ENCODE measurements at regions not wholly inside any gene's neighbourhood (a gene's known extent, or its start where the extent isn't known, plus 50 kb on each side); places are given as distances from the start of the nearest gene placed in this dataset.

GRCh38 chr5:106757672-106758071 is 913.1 kb downstream of the EFNA5 start:
- no peak overlapping the region for H3K27ac ChIP-seq
- no peak for DNase-seq (ENCODE audit: low spot score)
- TF ChIP-seq, protein P1, sequence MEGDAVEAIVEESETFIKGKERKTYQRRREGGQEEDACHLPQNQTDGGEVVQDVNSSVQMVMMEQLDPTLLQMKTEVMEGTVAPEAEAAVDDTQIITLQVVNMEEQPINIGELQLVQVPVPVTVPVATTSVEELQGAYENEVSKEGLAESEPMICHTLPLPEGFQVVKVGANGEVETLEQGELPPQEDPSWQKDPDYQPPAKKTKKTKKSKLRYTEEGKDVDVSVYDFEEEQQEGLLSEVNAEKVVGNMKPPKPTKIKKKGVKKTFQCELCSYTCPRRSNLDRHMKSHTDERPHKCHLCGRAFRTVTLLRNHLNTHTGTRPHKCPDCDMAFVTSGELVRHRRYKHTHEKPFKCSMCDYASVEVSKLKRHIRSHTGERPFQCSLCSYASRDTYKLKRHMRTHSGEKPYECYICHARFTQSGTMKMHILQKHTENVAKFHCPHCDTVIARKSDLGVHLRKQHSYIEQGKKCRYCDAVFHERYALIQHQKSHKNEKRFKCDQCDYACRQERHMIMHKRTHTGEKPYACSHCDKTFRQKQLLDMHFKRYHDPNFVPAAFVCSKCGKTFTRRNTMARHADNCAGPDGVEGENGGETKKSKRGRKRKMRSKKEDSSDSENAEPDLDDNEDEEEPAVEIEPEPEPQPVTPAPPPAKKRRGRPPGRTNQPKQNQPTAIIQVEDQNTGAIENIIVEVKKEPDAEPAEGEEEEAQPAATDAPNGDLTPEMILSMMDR (IDR thresholded peaks at IDR 0.05) = no peak
- H3K4me3 ChIP-seq = no peak overlapping the region

GRCh38 chr5:106755789-106756188 is 914.9 kb downstream of the EFNA5 start:
- TF ChIP-seq, protein P1 (IDR thresholded peaks at IDR 0.05) = no peak
- DNase-seq (ENCODE audit: low spot score) = no peak
- H3K4me3 ChIP-seq = no peak overlapping the region
- H3K27ac ChIP-seq = no peak overlapping the region

DNA sequence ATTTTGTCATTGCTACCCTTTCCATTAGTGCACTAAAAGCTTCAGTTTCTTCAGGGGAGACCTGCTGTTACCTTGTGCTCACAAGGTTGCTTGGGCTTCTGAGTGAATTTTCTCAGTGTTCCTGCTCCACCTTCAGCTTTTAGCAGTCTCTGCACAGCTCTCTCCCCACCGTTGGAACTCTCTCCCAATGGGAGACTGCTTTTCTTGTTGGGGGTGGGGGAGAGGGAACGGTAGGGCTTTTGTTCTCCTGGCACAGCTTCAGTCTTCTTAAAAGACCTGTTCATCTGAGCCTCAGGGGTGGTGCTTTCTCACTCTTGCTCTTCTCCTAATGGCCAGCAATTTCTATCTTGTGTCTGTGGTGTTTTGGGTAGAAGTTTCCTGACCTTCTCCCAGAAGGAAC is 915.7 kb downstream of the EFNA5 start:
- DNase-seq (ENCODE audit: low spot score) = no peak
- TF ChIP-seq, protein P1 (IDR thresholded peaks at IDR 0.05) = no peak
- H3K4me3 ChIP-seq = no peak overlapping the region
- H3K27ac ChIP-seq = no peak overlapping the region

DNA sequence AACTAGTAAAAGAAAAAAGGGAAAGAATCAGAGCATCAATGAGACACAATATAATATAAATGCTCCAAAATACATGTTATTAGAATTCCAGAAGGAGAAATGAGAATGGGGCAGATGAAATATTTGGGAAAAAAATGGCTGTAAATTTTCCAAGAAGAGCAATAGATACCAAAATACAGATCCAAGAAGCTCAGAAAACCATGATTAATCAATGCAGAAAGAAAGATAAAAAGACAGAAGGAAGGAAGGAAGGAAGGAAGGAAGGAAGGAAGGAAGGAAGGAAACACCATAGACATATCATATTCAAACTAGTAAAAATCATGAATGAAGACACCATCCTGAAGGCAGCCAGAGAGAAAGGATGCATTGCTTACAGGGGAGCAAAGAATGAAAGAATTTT is 920.9 kb downstream of the EFNA5 start:
- Histone ChIP-seq H3K27ac (no peak overlapping the region), H3K4me3 (no peak overlapping the region)
- TF ChIP-seq, protein P1 (IDR thresholded peaks at IDR 0.05) = no peak
- DNase-seq (ENCODE audit: low spot score) = no peak

DNA sequence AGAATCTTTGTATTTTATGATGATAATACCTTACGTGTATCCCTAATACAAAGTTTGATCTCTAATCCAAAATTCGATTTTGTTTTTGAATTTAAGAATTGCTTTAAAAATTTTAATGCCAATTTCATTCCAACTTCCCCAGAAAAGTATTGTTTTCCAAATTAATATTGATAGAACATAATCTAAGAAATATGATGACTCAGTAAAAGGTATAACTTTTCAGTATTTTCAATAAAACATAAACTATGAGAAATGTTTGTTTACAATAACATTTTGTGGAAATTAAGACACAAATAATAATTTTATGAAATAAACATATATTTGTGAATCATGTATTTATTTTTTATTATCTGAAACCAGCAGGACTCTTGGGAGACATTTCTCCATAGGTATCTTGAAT is 931.6 kb downstream of the EFNA5 start:
- H3K27ac ChIP-seq = no peak overlapping the region
- DNase-seq (ENCODE audit: low spot score) = no peak
- no peak overlapping the region for H3K4me3 ChIP-seq
- TF ChIP-seq, protein P1 (IDR thresholded peaks at IDR 0.05) = no peak

DNA sequence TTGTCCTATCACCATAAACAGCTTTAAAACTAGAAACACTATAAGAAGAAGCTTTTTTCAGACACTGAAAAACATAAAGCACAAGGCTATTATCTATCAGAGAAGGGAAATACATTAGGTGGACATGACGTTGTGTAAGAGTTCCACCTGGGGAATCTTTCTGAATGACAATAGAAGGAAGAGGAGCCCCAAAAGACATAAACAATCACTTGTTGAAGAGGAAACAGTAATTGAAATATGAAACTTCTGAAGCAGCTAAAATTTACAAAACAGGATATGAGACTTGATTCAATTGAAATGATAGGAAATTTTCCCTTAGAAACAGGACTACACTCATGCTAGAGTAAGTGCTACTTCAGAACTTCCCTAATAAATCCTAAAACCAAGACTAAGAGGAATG is 933.6 kb downstream of the EFNA5 start:
- no peak overlapping the region for H3K4me3 ChIP-seq
- TF ChIP-seq, protein P1 (IDR thresholded peaks at IDR 0.05) = no peak
- no peak overlapping the region for H3K27ac ChIP-seq
- no peak for DNase-seq (ENCODE audit: low spot score)

DNA sequence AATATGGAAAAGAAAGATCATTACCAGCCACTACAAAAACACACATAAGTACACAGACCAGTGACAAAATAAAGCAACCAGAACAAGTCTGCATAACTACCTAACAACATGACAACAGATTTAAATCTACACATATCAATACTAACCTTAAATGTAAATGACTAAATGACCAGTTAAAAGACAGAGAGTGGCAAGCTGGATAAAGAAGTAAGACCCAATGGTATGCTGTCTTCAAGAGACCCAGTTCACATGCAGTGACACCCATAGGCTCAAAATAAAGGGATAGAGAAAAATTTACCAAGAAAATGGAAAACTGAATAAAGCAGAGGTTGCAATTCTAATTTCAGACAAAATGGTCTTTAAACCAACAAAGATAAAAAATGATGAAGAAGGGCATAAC is 938.1 kb downstream of the EFNA5 start:
- no peak for DNase-seq (ENCODE audit: low spot score)
- TF ChIP-seq, protein P1 (IDR thresholded peaks at IDR 0.05) = no peak
- Histone ChIP-seq H3K27ac (no peak overlapping the region), H3K4me3 (no peak overlapping the region)
